A549 (cell line): ENCODE measurements at regions not wholly inside any gene's neighbourhood (a gene's known extent, or its start where the extent isn't known, plus 50 kb on each side); places are given as distances from the start of the nearest gene placed in this dataset.
A peak's percentile ranks its signal among the peaks of the same experiment; 100 is the strongest.

ENCODE experiments used
- CBX8 ChIP-seq: fragments of 200-600 bp; sonication (generic); IDR thresholded peaks from 2 replicates; pipeline ENCODE4 v1.6.1; 2016
- CHD4 ChIP-seq: fragments of 200-600 bp; sonication (generic); IDR thresholded peaks from 2 replicates; pipeline ENCODE4 v1.6.1; 2016; ENCODE audit warnings: antibody characterized with exemption, mild to moderate bottlenecking, borderline replicate concordance
- EP300 ChIP-seq, 2 experiments: fragments of >200 bp; sonication (Bioruptor Twin); formaldehyde crosslinking; IDR thresholded peaks; 2 replicates in 1 of 2; 3 replicates in 1 of 2; pipeline ENCODE4 v1.6.1; 2016 to 2017
- RFX5 ChIP-seq: fragments of 450-650 bp; IDR thresholded peaks from 2 replicates; pipeline ENCODE4 v1.7.1; 2014; ENCODE audit warnings: antibody characterized with exemption, mild to moderate bottlenecking, moderate library complexity
- TF ChIP-seq, protein P1 (sequence below): fragments of >200 bp; sonication (Bioruptor Twin); formaldehyde crosslinking; IDR thresholded peaks from 3 replicates; pipeline ENCODE4 v1.5.1; 2016
- TF ChIP-seq, protein P2 (sequence below): fragments of >200 bp; sonication (Bioruptor Twin); formaldehyde crosslinking; IDR thresholded peaks from 3 replicates; pipeline ENCODE4 v1.6.1; 2016
- TF ChIP-seq, protein P3 (sequence below): IDR thresholded peaks from 2 replicates; pipeline ENCODE4 v1.6.1; 2012

DNA sequence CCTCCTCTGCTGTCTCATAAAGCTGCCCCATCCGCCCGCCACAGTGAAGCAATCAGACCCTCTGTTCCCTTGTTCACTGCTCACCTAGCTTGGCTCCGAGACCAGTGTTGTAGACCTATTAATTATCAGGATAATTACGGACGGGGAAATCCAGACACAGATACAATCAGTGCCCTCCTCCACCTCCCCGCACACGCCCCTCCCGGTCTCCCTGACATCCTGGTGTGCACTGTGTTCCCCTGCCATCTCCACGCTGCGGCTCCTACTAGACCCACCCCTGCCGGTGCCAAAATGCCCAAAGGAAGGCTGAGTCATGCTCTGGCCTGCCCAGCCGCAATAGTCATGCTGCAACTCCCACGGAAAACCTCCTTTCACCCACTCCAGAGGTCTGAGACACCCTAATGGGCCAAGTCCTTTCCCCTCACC, 277.3 kb upstream of the TLE3 start:
- TF ChIP-seq, protein P1, sequence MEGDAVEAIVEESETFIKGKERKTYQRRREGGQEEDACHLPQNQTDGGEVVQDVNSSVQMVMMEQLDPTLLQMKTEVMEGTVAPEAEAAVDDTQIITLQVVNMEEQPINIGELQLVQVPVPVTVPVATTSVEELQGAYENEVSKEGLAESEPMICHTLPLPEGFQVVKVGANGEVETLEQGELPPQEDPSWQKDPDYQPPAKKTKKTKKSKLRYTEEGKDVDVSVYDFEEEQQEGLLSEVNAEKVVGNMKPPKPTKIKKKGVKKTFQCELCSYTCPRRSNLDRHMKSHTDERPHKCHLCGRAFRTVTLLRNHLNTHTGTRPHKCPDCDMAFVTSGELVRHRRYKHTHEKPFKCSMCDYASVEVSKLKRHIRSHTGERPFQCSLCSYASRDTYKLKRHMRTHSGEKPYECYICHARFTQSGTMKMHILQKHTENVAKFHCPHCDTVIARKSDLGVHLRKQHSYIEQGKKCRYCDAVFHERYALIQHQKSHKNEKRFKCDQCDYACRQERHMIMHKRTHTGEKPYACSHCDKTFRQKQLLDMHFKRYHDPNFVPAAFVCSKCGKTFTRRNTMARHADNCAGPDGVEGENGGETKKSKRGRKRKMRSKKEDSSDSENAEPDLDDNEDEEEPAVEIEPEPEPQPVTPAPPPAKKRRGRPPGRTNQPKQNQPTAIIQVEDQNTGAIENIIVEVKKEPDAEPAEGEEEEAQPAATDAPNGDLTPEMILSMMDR: no peak
- TF ChIP-seq EP300 (IDR thresholded peaks at IDR 0.05) (peak in 1 of 2 experiments; percentile 28; a peak in 1 of 5 replicates), RFX5 (no peak), CHD4 (no peak), CBX8 (no peak)
- TF ChIP-seq, protein P2, sequence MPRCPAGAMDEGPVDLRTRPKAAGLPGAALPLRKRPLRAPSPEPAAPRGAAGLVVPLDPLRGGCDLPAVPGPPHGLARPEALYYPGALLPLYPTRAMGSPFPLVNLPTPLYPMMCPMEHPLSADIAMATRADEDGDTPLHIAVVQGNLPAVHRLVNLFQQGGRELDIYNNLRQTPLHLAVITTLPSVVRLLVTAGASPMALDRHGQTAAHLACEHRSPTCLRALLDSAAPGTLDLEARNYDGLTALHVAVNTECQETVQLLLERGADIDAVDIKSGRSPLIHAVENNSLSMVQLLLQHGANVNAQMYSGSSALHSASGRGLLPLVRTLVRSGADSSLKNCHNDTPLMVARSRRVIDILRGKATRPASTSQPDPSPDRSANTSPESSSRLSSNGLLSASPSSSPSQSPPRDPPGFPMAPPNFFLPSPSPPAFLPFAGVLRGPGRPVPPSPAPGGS: no peak
- TF ChIP-seq, protein P3, sequence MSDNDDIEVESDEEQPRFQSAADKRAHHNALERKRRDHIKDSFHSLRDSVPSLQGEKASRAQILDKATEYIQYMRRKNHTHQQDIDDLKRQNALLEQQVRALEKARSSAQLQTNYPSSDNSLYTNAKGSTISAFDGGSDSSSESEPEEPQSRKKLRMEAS: peak; percentile 56
